ENCODE measurements at regions not wholly inside any gene's neighbourhood (a gene's known extent, or its start where the extent isn't known, plus 50 kb on each side); places are given as distances from the start of the nearest gene placed in this dataset.

- TF ChIP-seq EZH2 (IDR thresholded peaks at IDR 0.05; ENCODE audit: low read length, missing control alignments) (no peak), CTCF (conservative IDR thresholded peaks at IDR 0.05 in 1 of 2, IDR thresholded peaks at IDR 0.05 in 1 of 2; ENCODE audit: low read depth in 1 of 2, low read length in 2 of 2) (no peak)
- no peaks in the 10 kb centered on the region for H4K20me1 ChIP-seq (ENCODE audit: control insufficient read depth, extremely low read depth, insufficient read depth, low read length)
- no peak overlapping the region for H2AFZ ChIP-seq (ENCODE audit: low read length)
- H3K9me3 ChIP-seq (ENCODE audit: control insufficient read depth, insufficient read depth, low read depth, low read length): no peaks in the 10 kb centered on the region
- no peak overlapping the region for H3K9ac ChIP-seq (ENCODE audit: insufficient read depth, low read length)
- H3K4me1 ChIP-seq (ENCODE audit: control insufficient read depth, extremely low read depth, insufficient read depth, low read length): no peaks in the 10 kb centered on the region
- no peak overlapping the region for H3K4me2 ChIP-seq (ENCODE audit: extremely low read depth, insufficient read depth, low read length)
- H3K4me3 ChIP-seq (replicated peaks in 1 of 4; ENCODE audit: control extremely low read depth in 1 of 4, insufficient read depth in 1 of 4, low read depth in 3 of 4, low read length in 4 of 4): no peak overlapping the region
- no peaks in the 10 kb centered on the region for H3K27me3 ChIP-seq (ENCODE audit: control insufficient read depth, insufficient read depth, low read length)
- no peaks in the 10 kb centered on the region for H3K36me3 ChIP-seq (ENCODE audit: control insufficient read depth, insufficient read depth, low read length)
- no peak for DNase-seq (ENCODE audit: low read depth in 2 of 2)
- no peak overlapping the region for H3K27ac ChIP-seq (ENCODE audit: insufficient read depth, low read length)
- no peaks in the 10 kb centered on the region for H3K79me2 ChIP-seq (ENCODE audit: control insufficient read depth, insufficient read depth, low read length)
These were observed 391.6 kb downstream of the PCDH7 start for GRCh38 chr4:31111790-31112189.

- no peak overlapping the region for H3K4me2 ChIP-seq (ENCODE audit: extremely low read depth, insufficient read depth, low read length)
- no peaks in the 10 kb centered on the region for H3K79me2 ChIP-seq (ENCODE audit: control insufficient read depth, insufficient read depth, low read length)
- H4K20me1 ChIP-seq (ENCODE audit: control insufficient read depth, extremely low read depth, insufficient read depth, low read length): no peaks in the 10 kb centered on the region
- H3K27me3 ChIP-seq (ENCODE audit: control insufficient read depth, insufficient read depth, low read length): no peaks in the 10 kb centered on the region
- no peaks in the 10 kb centered on the region for H3K9me3 ChIP-seq (ENCODE audit: control insufficient read depth, insufficient read depth, low read depth, low read length)
- TF ChIP-seq EZH2 (IDR thresholded peaks at IDR 0.05; ENCODE audit: low read length, missing control alignments) (no peak), CTCF (conservative IDR thresholded peaks at IDR 0.05 in 1 of 2, IDR thresholded peaks at IDR 0.05 in 1 of 2; ENCODE audit: low read depth in 1 of 2, low read length in 2 of 2) (no peak)
- H3K27ac ChIP-seq (ENCODE audit: insufficient read depth, low read length): no peak overlapping the region
- no peak overlapping the region for H2AFZ ChIP-seq (ENCODE audit: low read length)
- no peak overlapping the region for H3K9ac ChIP-seq (ENCODE audit: insufficient read depth, low read length)
- no peaks in the 10 kb centered on the region for H3K36me3 ChIP-seq (ENCODE audit: control insufficient read depth, insufficient read depth, low read length)
- H3K4me1 ChIP-seq (ENCODE audit: control insufficient read depth, extremely low read depth, insufficient read depth, low read length): no peaks in the 10 kb centered on the region
- no peak overlapping the region for H3K4me3 ChIP-seq (replicated peaks in 1 of 4; ENCODE audit: control extremely low read depth in 1 of 4, insufficient read depth in 1 of 4, low read depth in 3 of 4, low read length in 4 of 4)
- peak in 1 of 2 donors; percentile 56 for DNase-seq (ENCODE audit: low read depth in 2 of 2)
These were observed 394.6 kb downstream of the PCDH7 start for GRCh38 chr4:31114816-31115215.

- Histone ChIP-seq H4K20me1 (ENCODE audit: control insufficient read depth, extremely low read depth, insufficient read depth, low read length) (no peaks in the 10 kb centered on the region), H2AFZ (ENCODE audit: low read length) (no peak overlapping the region), H3K36me3 (ENCODE audit: control insufficient read depth, insufficient read depth, low read length) (no peaks in the 10 kb centered on the region), H3K4me2 (ENCODE audit: extremely low read depth, insufficient read depth, low read length) (no peak overlapping the region), H3K4me1 (ENCODE audit: control insufficient read depth, extremely low read depth, insufficient read depth, low read length) (no peaks in the 10 kb centered on the region), H3K27ac (ENCODE audit: insufficient read depth, low read length) (no peak overlapping the region), H3K9me3 (ENCODE audit: control insufficient read depth, insufficient read depth, low read depth, low read length) (no peaks in the 10 kb centered on the region), H3K27me3 (ENCODE audit: control insufficient read depth, insufficient read depth, low read length) (no peaks in the 10 kb centered on the region), H3K9ac (ENCODE audit: insufficient read depth, low read length) (no peak overlapping the region), H3K79me2 (ENCODE audit: control insufficient read depth, insufficient read depth, low read length) (no peaks in the 10 kb centered on the region), H3K4me3 (replicated peaks in 1 of 4; ENCODE audit: control extremely low read depth in 1 of 4, insufficient read depth in 1 of 4, low read depth in 3 of 4, low read length in 4 of 4) (no peak overlapping the region)
- no peak for TF ChIP-seq EZH2 (IDR thresholded peaks at IDR 0.05; ENCODE audit: low read length, missing control alignments)
- TF ChIP-seq CTCF (conservative IDR thresholded peaks at IDR 0.05 in 1 of 2, IDR thresholded peaks at IDR 0.05 in 1 of 2; ENCODE audit: low read depth in 1 of 2, low read length in 2 of 2): no peak
- no peak for DNase-seq (ENCODE audit: low read depth in 2 of 2)
These were observed 403.9 kb downstream of the PCDH7 start for GRCh38 chr4:31124008-31124585.

All from fibroblast of lung (primary cell).